GM23338 (cell line): ENCODE measurements at regions not wholly inside any gene's neighbourhood (a gene's known extent, or its start where the extent isn't known, plus 50 kb on each side); places are given as distances from the start of the nearest gene placed in this dataset.

Source experiments
- ATAC-seq: fragments of 200-7000 bp; cut with Tn5 transposase; 3 replicates; pipeline ENCODE4 v1.9.1; 2020
- DNase-seq: peaks from one replicate; pipeline ENCODE4 v3.0.0-alpha.2; 2015; ENCODE audit warnings: low spot score
- H2AFZ ChIP-seq: fragments of 200-600 bp; sonication (generic); 2 replicates; pipeline ENCODE4 v1.8.0; 2016; ENCODE audit warnings: antibody characterized with exemption, mild to moderate bottlenecking, moderate library complexity
- H3F3A ChIP-seq: fragments of 200-600 bp; sonication (generic); replicated peaks from 2 replicates; pipeline ENCODE4 v1.8.0; 2017; ENCODE audit warnings: antibody characterized with exemption, mixed run types, low read depth
- H3K27ac ChIP-seq: fragments of 200-600 bp; sonication (generic); 2 replicates; pipeline ENCODE4 v1.6.1; 2016; ENCODE audit warnings: low read depth
- H3K27me3 ChIP-seq: fragments of 200-600 bp; sonication (generic); 2 replicates; pipeline ENCODE4 v1.8.0; 2016; ENCODE audit warnings: mild to moderate bottlenecking, mixed run types, moderate library complexity; ENCODE audit not compliant: insufficient read depth
- H3K36me3 ChIP-seq: fragments of 200-600 bp; sonication (generic); 2 replicates; pipeline ENCODE4 v1.8.0; 2016; ENCODE audit warnings: mild to moderate bottlenecking; ENCODE audit not compliant: insufficient read depth
- H3K4me1 ChIP-seq: fragments of 200-600 bp; sonication (generic); 2 replicates; pipeline ENCODE4 v1.8.0; 2016; ENCODE audit warnings: mild to moderate bottlenecking, moderate library complexity; ENCODE audit not compliant: insufficient read depth
- H3K4me2 ChIP-seq: fragments of 200-600 bp; sonication (generic); 2 replicates; pipeline ENCODE4 v1.7.1; 2017; ENCODE audit warnings: mixed run types
- H3K4me3 ChIP-seq: fragments of 200-600 bp; sonication (generic); 2 replicates; pipeline ENCODE4 v1.6.1; 2016; ENCODE audit warnings: mixed run types
- H3K79me2 ChIP-seq: fragments of 200-600 bp; sonication (generic); replicated peaks from 2 replicates; pipeline ENCODE4 v1.8.0; 2017; ENCODE audit warnings: mild to moderate bottlenecking; ENCODE audit not compliant: insufficient read depth
- H3K9me2 ChIP-seq: fragments of 200-600 bp; sonication (generic); 2 replicates; pipeline ENCODE4 v1.8.0; 2017; ENCODE audit not compliant: insufficient read depth
- H4K20me1 ChIP-seq: fragments of 200-600 bp; sonication (generic); replicated peaks from 2 replicates; pipeline ENCODE4 v1.8.0; 2017; ENCODE audit warnings: mild to moderate bottlenecking; ENCODE audit not compliant: insufficient read depth
- H3K27ac Mint-ChIP-seq: 2 replicates; pipeline ENCODE4 v1.8.0; 2020; ENCODE audit warnings: inconsistent platforms, mild to moderate bottlenecking, moderate library complexity, mixed read lengths
- H3K27me3 Mint-ChIP-seq: 3 replicates; pipeline ENCODE4 v1.8.0; 2022; ENCODE audit warnings: low read depth, mild to moderate bottlenecking, moderate library complexity, mixed read lengths, inconsistent platforms; ENCODE audit not compliant: insufficient read depth, poor library complexity
- H3K36me3 Mint-ChIP-seq: 3 replicates; pipeline ENCODE4 v1.8.0; 2021; ENCODE audit warnings: low read depth, mild to moderate bottlenecking, inconsistent platforms, moderate library complexity, mixed read lengths
- H3K4me1 Mint-ChIP-seq: 3 replicates; pipeline ENCODE4 v1.8.0; 2020; ENCODE audit warnings: mild to moderate bottlenecking, inconsistent platforms, mixed read lengths
- H3K4me3 Mint-ChIP-seq: 3 replicates; pipeline ENCODE4 v1.8.0; 2021; ENCODE audit warnings: moderate library complexity, mild to moderate bottlenecking, inconsistent platforms, mixed read lengths
- H3K9me3 Mint-ChIP-seq: 3 replicates; pipeline ENCODE4 v1.8.0; 2020; ENCODE audit warnings: moderate library complexity, mild to moderate bottlenecking, inconsistent platforms, mixed read lengths
- CREB1 ChIP-seq: fragments of 250-450 bp; sonication (Bioruptor Pico); IDR thresholded peaks from 2 replicates; pipeline ENCODE4 v1.5.0; 2020; ENCODE audit warnings: low read depth, mild to moderate bottlenecking, moderate library complexity
- CTCF ChIP-seq, 2 experiments: fragments of 200-600 bp in 1 of 2; sonication (generic) in 1 of 2; conservative IDR thresholded peaks; 2 replicates each; pipeline versions ENCODE4 v1.5.1 to v1.6.1; 2016 to 2017; ENCODE audit warnings: antibody characterized with exemption in 2 of 2, low read depth in 2 of 2, mild to moderate bottlenecking in 2 of 2, moderate library complexity in 1 of 2
- ETS1 ChIP-seq: IDR thresholded peaks from 2 replicates; pipeline ENCODE4 v1.6.1; 2016; ENCODE audit warnings: antibody characterized with exemption
- EZH2 ChIP-seq: fragments of 200-600 bp; sonication (generic); IDR thresholded peaks from one replicate; pipeline ENCODE4 v1.8.0; 2017; ENCODE audit warnings: antibody characterized with exemption, mild to moderate bottlenecking, low read depth; ENCODE audit not compliant: unreplicated experiment
- EZH2phosphoT487 ChIP-seq: fragments of 200-600 bp; sonication (generic); IDR thresholded peaks from one replicate; pipeline ENCODE4 v1.8.1; 2018; ENCODE audit warnings: antibody characterized with exemption; ENCODE audit not compliant: unreplicated experiment
- JUNB ChIP-seq: IDR thresholded peaks from one replicate; pipeline ENCODE4 v1.6.1; 2016; ENCODE audit warnings: antibody characterized with exemption; ENCODE audit not compliant: unreplicated experiment
- NANOG ChIP-seq: IDR thresholded peaks from 2 replicates; pipeline ENCODE4 v1.6.1; 2016; ENCODE audit warnings: antibody characterized with exemption, borderline replicate concordance
- POLR2AphosphoS5 ChIP-seq: IDR thresholded peaks from 2 replicates; pipeline ENCODE4 v1.6.1; 2016; ENCODE audit warnings: antibody characterized with exemption, low read depth
- REST ChIP-seq: IDR thresholded peaks from one replicate; pipeline ENCODE4 v1.6.1; 2018; ENCODE audit warnings: antibody characterized with exemption; ENCODE audit not compliant: unreplicated experiment
- STAT1 ChIP-seq: IDR thresholded peaks from one replicate; pipeline ENCODE4 v1.6.1; 2016; ENCODE audit warnings: antibody characterized with exemption; ENCODE audit not compliant: unreplicated experiment
- ZNF114 ChIP-seq: fragments of 250-450 bp; sonication (Bioruptor Pico); IDR thresholded peaks from 2 replicates; pipeline ENCODE4 v1.5.0; 2020; ENCODE audit warnings: mild to moderate bottlenecking, moderate library complexity
- ZNF331 ChIP-seq: fragments of 250-450 bp; sonication (Bioruptor Pico); IDR thresholded peaks from 2 replicates; pipeline ENCODE4 v1.5.0; 2020; ENCODE audit warnings: low read depth, mild to moderate bottlenecking, moderate library complexity
- ZNF462 ChIP-seq: fragments of 250-450 bp; sonication (Bioruptor Pico); IDR thresholded peaks from 2 replicates; pipeline ENCODE4 v1.5.0; 2020; ENCODE audit warnings: mild to moderate bottlenecking, moderate library complexity

- Histone ChIP-seq H4K20me1 (no peaks in the 10 kb centered on the region), H3K4me3 (no peak overlapping the region), H3K79me2 (no peaks in the 10 kb centered on the region), H3K4me1 (no peaks in the 10 kb centered on the region), H2AFZ (no peak overlapping the region), H3K4me2 (no peak overlapping the region), H3K27ac (no peak overlapping the region), H3K9me2 (no peaks in the 10 kb centered on the region), H3K27me3 (no peaks in the 10 kb centered on the region), H3F3A (no peaks in the 10 kb centered on the region), H3K36me3 (no peaks in the 10 kb centered on the region; the same call in 1 of the 2 replicates)
- Mint-ChIP-seq H3K27me3 (no peaks in the 10 kb centered on the region), H3K9me3 (peaks cover 52% of the 10 kb centered on the region), H3K4me1 (no peaks in the 10 kb centered on the region), H3K4me3 (no peak overlapping the region), H3K36me3 (no peaks in the 10 kb centered on the region; the same call in 2 of the 3 replicates), H3K27ac (no peak overlapping the region)
- TF ChIP-seq STAT1 (no peak), NANOG (no peak), REST (no peak), ZNF331 (CRISPR knock-in tag) (no peak), ZNF114 (CRISPR knock-in tag) (no peak), CREB1 (CRISPR knock-in tag) (no peak), EZH2phosphoT487 (no peak), JUNB (no peak), ZNF462 (no peak), EZH2 (no peak), ETS1 (no peak), CTCF (conservative IDR thresholded peaks at IDR 0.05; ENCODE audit: low read depth in 2 of 2) (no peak), POLR2AphosphoS5 (no peak)
- no peak for DNase-seq
- no peak for ATAC-seq
Observed at GRCh38 chr5:45826055-45826454, 129.9 kb upstream of the HCN1 start.
